CD4-positive, alpha-beta T cell treated with Interferon alpha-2 for 1 hour (primary cell): ENCODE measurements at regions not wholly inside any gene's neighbourhood (a gene's known extent, or its start where the extent isn't known, plus 50 kb on each side); places are given as distances from the start of the nearest gene placed in this dataset.
"Not testable (repeated sequence)": the region's sequence is repeated elsewhere in the genome, so short reads cannot be mapped to it uniquely, and the experiment has no call there.

Experiments
- DNase-seq, 2 donors: peaks; one replicate each; pipeline ENCODE4 v3.0.0-alpha.2; 2020 to 2022

GRCh38 chr6:92122746-92123145, 1296.6 kb downstream of the EPHA7 start:
- no peak for DNase-seq

- no peak for DNase-seq
Observed at GRCh38 chr6:92121228-92121627, 1298.1 kb downstream of the EPHA7 start.

GRCh38 chr6:92117800-92118199, 1301.6 kb downstream of the EPHA7 start:
- no peak for DNase-seq

- no peak for DNase-seq
Observed at GRCh38 chr6:92114797-92115196, 1304.6 kb downstream of the EPHA7 start.

- DNase-seq, result no peak
Observed at GRCh38 chr6:92114091-92114675, 1305.2 kb downstream of the EPHA7 start.

- no peak for DNase-seq
Observed at GRCh38 chr6:92111386-92111785, 1308.0 kb downstream of the EPHA7 start.

- no peak for DNase-seq
Observed at GRCh38 chr6:92110403-92110802, 1309.0 kb downstream of the EPHA7 start.

GRCh38 chr6:92109956-92110355, 1309.4 kb downstream of the EPHA7 start:
- DNase-seq, result no peak

GRCh38 chr6:92109256-92109655, 1310.1 kb downstream of the EPHA7 start:
- no peak for DNase-seq

GRCh38 chr6:92086750-92087149, 1332.6 kb downstream of the EPHA7 start:
- DNase-seq, result no peak

- not testable (repeated sequence) for DNase-seq
Observed at GRCh38 chr6:92083914-92084313, 1335.4 kb downstream of the EPHA7 start.

- no peak for DNase-seq
Observed at GRCh38 chr6:92072387-92072786, 1347.0 kb downstream of the EPHA7 start.

- DNase-seq, result no peak
Observed at GRCh38 chr6:92069781-92070180, 1349.6 kb downstream of the EPHA7 start.

- no peak for DNase-seq
Observed at GRCh38 chr6:92052513-92052912, 1366.8 kb downstream of the EPHA7 start.

GRCh38 chr6:92050216-92050615, 1369.1 kb downstream of the EPHA7 start:
- no peak for DNase-seq

- no peak for DNase-seq
Observed at GRCh38 chr6:92047860-92048259, 1371.5 kb downstream of the EPHA7 start.

- no peak for DNase-seq
Observed at GRCh38 chr6:92047152-92047850, 1372.1 kb downstream of the EPHA7 start.

GRCh38 chr6:92044312-92044711, 1375.0 kb downstream of the EPHA7 start:
- DNase-seq, result no peak

GRCh38 chr6:92043777-92044176, 1375.6 kb downstream of the EPHA7 start:
- DNase-seq, result no peak

- DNase-seq, result no peak
Observed at GRCh38 chr6:92026878-92027277, 1392.5 kb downstream of the EPHA7 start.

GRCh38 chr6:92024881-92025280, 1394.5 kb downstream of the EPHA7 start:
- DNase-seq, result no peak

GRCh38 chr6:92024110-92024509, 1395.2 kb downstream of the EPHA7 start:
- DNase-seq, result no peak

GRCh38 chr6:92023410-92023966, 1395.9 kb downstream of the EPHA7 start:
- no peak for DNase-seq

- no peak for DNase-seq
Observed at GRCh38 chr6:92011681-92012245, 1407.6 kb downstream of the EPHA7 start.
